ENCODE measurements at regions not wholly inside any gene's neighbourhood (a gene's known extent, or its start where the extent isn't known, plus 50 kb on each side); places are given as distances from the start of the nearest gene placed in this dataset.

DNA sequence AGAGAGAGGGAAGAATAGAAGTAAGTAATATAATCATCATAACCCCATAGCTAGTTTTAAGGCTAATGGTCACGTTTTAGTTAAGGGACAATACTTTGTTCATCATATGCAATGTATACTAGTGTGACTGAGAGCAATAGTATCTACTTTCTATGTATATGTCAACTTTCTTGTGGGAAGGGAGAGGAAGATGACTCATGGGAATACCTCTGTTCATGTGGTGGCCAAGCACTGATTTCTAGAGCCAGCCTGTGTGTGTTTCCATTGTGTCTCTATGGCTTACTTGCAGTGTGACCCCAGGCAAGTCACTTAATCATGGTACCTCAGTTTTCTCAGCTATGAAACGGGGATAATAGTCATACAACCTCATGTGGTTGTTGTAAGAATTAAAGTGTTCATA, 639.6 kb downstream of the CETN3 start:
- peak; percentile 75 for DNase-seq (ENCODE audit: low read depth, low spot score)
- in situ Hi-C loops (cut with HindIII; ENCODE audit: low sequenced_read_pairs) = no loop called here
- TF ChIP-seq, protein P1, sequence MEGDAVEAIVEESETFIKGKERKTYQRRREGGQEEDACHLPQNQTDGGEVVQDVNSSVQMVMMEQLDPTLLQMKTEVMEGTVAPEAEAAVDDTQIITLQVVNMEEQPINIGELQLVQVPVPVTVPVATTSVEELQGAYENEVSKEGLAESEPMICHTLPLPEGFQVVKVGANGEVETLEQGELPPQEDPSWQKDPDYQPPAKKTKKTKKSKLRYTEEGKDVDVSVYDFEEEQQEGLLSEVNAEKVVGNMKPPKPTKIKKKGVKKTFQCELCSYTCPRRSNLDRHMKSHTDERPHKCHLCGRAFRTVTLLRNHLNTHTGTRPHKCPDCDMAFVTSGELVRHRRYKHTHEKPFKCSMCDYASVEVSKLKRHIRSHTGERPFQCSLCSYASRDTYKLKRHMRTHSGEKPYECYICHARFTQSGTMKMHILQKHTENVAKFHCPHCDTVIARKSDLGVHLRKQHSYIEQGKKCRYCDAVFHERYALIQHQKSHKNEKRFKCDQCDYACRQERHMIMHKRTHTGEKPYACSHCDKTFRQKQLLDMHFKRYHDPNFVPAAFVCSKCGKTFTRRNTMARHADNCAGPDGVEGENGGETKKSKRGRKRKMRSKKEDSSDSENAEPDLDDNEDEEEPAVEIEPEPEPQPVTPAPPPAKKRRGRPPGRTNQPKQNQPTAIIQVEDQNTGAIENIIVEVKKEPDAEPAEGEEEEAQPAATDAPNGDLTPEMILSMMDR (IDR thresholded peaks at IDR 0.05; ENCODE audit: low read depth, low read length) = no peak
- no peak overlapping the region for H3K4me3 ChIP-seq (ENCODE audit: low read depth, low read length)

GRCh38 chr5:89759802-89760201, 649.8 kb downstream of the CETN3 start:
- in situ Hi-C loops (cut with HindIII; ENCODE audit: low sequenced_read_pairs) = no loop called here
- DNase-seq (ENCODE audit: low read depth, low spot score) = no peak
- TF ChIP-seq, protein P1 (IDR thresholded peaks at IDR 0.05; ENCODE audit: low read depth, low read length) = no peak
- H3K4me3 ChIP-seq (ENCODE audit: low read depth, low read length) = no peak overlapping the region

- in situ Hi-C loops (cut with HindIII; ENCODE audit: low sequenced_read_pairs) = no loop called here
- no peak for DNase-seq (ENCODE audit: low read depth, low spot score)
- no peak overlapping the region for H3K4me3 ChIP-seq (ENCODE audit: low read depth, low read length)
- TF ChIP-seq, protein P1 (IDR thresholded peaks at IDR 0.05; ENCODE audit: low read depth, low read length) = no peak
Measured at GRCh38 chr5:89758146-89758545, 651.4 kb downstream of the CETN3 start.

DNA sequence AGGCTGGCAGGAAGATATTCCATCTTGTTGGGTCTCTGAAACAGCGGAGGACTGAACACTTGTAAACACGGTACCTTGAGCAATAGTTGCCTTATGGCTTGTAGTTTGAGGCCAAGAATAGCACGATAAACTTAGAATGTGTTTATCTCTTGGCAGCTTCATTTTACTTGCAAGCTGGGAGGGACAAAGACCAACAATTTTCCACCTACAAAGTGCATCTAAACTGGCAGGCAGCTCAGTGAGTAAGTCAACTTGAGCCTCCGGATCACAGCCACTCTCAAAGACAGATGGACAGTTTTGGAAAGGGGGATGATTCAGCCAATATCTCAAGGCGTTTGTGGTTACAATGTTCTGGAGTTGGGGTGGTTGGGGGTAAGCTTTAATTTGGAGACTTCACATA, 652.6 kb downstream of the CETN3 start:
- TF ChIP-seq, protein P1 (IDR thresholded peaks at IDR 0.05; ENCODE audit: low read depth, low read length) = no peak
- in situ Hi-C loops (cut with HindIII; ENCODE audit: low sequenced_read_pairs) = no loop called here

DNA sequence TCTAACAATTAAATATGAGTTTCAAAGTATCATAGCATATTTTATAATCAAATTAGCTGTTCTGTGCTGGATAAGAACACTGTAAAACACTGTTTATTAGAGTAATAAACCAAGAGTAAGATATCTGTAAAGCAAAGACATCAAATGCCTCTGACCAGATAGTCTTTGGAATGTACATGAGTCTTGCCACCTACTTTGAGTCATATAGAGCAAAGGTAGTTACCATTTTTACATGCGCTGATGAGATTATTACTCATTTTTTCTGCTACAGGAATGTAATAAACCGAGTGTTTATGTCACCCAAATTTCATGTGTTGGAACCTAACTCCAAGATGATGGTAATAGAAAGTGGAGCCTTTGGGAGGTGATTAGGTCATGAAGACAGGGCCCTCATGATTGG, 654.5 kb downstream of the CETN3 start:
- in situ Hi-C loops (cut with HindIII; ENCODE audit: low sequenced_read_pairs) = no loop called here
- DNase-seq (ENCODE audit: low read depth, low spot score) = no peak
- TF ChIP-seq, protein P1 (IDR thresholded peaks at IDR 0.05; ENCODE audit: low read depth, low read length) = no peak
- no peak overlapping the region for H3K4me3 ChIP-seq (ENCODE audit: low read depth, low read length)

More for the DNA sequence above, 652.6 kb downstream of the CETN3 start:
- peak; percentile 30 for DNase-seq (ENCODE audit: low read depth, low spot score)
- no peak overlapping the region for H3K4me3 ChIP-seq (ENCODE audit: low read depth, low read length)

- H3K4me3 ChIP-seq (ENCODE audit: low read depth, low read length) = no peak overlapping the region
- TF ChIP-seq, protein P1 (IDR thresholded peaks at IDR 0.05; ENCODE audit: low read depth, low read length) = no peak
- peak; percentile 15 for DNase-seq (ENCODE audit: low read depth, low spot score)
- in situ Hi-C loops (cut with HindIII; ENCODE audit: low sequenced_read_pairs) = no loop called here
Measured at GRCh38 chr5:89735082-89735481, 674.5 kb downstream of the CETN3 start.

- no peak overlapping the region for H3K4me3 ChIP-seq (ENCODE audit: low read depth, low read length)
- in situ Hi-C loops (cut with HindIII; ENCODE audit: low sequenced_read_pairs) = no loop called here
- no peak for DNase-seq (ENCODE audit: low read depth, low spot score)
- TF ChIP-seq, protein P1 (IDR thresholded peaks at IDR 0.05; ENCODE audit: low read depth, low read length) = no peak
Measured at GRCh38 chr5:89733772-89734171, 675.8 kb downstream of the CETN3 start.
